ENCODE measurements at regions not wholly inside any gene's neighbourhood (a gene's known extent, or its start where the extent isn't known, plus 50 kb on each side); places are given as distances from the start of the nearest gene placed in this dataset.

- TF ChIP-seq POLR2AphosphoS5 (IDR thresholded peaks at IDR 0.05) = no peak
- no peak for TF ChIP-seq CTCF (IDR thresholded peaks at IDR 0.05)
These were observed 734.8 kb upstream of the CDH9 start for GRCh38 chr5:27773166-27773565.

Data from prostate gland (tissue), 2 donors.